ENCODE measurements at regions not wholly inside any gene's neighbourhood (a gene's known extent, or its start where the extent isn't known, plus 50 kb on each side); places are given as distances from the start of the nearest gene placed in this dataset.
A peak's percentile ranks its signal among the peaks of the same experiment; 100 is the strongest.
"Not testable (repeated sequence)": the region's sequence is repeated elsewhere in the genome, so short reads cannot be mapped to it uniquely, and the experiment has no call there.

DNA sequence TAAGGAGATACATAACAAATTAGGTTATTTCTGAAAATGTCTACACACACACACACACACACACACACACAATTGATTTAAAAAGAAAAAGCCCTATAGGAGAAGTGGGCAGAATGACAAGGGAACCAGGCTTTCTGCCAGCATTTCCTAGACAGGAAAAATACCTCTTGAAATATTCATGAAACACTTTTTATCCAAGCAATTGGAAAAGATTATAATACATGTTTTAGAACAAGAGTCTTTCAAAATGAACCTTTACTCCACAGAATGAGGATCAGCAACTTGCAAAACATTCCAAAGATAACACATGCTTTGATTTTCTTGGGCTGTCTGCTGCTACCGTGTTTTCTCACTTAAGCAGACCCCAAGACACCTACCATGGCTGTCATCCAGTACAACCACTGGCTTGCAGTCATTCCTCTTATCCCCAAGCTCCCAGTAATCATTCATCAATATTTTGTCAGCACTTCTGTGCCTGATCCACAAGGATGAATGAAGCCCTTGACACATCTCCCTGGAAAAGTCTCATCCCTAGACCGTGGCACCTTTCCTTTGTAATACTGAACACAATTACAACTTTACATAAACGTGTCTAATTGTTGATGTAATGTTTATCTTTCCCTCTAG lies 717.1 kb upstream of the ZNF608 start:
- DNase-seq (ENCODE audit: insufficient read length, low spot score), result no peak
- no peak for FAIRE-seq

DNA sequence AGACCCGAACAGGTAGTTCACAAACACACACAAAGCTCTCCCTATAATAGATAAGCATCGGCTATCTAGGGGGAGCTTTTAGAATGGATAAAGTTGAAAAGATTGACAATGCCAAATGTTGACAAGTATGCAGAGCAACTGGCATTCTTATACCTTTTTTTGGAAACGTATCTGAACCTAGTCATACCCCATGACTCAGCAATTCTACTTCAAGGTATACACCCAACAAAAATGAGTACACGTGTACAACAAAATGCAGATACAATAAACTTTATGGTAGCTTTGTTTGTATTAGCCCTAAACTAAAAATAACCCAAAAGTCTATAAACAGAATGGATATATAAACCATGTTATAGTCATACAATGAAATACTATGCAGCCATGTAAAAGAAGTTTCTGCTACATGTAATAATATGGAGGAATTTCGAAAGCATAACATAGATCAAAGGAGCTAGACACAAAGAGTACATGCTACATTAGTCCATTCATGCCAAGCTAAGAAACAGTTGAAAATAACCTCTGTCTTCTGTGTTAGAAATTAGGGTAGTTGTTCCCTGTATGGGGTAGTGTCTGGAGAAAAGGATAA lies 718.5 kb upstream of the ZNF608 start:
- FAIRE-seq (no peak), DNase-seq (ENCODE audit: insufficient read length, low spot score) (no peak)

DNA sequence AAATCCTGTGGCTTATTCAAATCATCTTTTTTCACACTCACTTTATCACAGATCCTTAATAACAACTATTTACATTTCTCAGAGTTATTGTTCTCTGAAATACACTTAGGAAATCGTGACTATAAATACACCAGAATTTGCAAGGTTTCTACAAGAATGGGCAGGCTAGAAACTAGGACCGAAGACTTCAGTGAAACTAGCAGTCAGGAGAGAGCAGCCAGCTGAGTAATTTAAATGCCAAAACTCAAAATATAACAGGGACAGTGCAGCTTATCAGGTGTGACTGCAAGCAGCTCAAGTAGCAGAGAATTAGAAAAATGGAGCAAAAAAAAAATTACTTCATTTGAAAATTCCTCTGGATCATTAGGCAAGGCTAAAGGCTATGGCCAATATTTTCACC lies 719.3 kb upstream of the ZNF608 start:
- FAIRE-seq (no peak), DNase-seq (ENCODE audit: insufficient read length, low spot score) (no peak)

DNA sequence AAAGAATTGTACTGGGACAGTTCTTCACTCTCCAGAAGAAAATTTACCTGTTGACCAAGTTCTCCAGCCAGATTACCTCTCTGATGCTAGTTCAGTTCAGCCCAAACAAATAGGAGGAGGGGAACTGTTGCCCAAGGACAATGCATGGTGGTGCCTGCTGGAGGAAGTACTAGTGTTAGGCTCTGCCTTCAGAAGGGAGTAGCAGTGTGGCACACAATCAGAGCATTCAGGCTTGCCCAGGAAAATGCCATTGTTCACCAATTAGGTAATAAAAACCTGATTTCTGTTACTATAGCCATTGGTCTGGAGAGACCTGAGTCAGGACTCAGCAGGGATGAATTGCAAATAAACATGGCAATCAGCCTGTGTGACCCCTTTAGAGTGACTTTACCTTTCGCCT lies 720.8 kb upstream of the ZNF608 start:
- FAIRE-seq, result no peak
- no peak for DNase-seq (ENCODE audit: insufficient read length, low spot score)

DNA sequence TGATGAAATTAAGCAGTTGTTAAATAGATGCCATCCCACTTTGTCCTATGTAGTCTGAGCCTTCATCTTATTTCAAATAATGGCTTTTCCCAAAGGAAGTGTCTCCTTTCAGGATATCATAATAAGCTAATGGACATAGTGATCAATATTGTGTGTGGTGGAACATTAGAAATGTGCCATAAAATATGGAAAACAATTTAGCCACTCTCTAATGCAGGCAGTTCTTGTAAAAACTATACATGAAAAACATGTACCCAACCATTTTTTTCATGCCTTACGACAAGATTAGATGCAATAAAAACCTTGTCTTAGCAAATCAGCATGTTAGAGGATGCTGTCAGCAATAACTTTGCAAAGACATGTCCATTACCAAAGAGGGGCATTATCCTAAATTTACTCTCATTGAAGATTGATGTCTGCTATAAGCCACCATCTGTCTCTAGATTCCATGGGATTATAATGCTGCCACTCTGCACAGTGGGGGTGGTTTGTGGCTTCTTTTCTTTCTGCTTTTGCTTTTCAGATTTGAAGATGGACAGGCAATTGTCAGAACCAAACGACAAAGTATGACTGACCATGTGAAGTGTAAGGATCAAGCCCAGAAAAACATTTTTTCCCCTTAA lies 724.0 kb upstream of the ZNF608 start:
- DNase-seq (ENCODE audit: insufficient read length, low spot score), result no peak
- no peak for FAIRE-seq

DNA sequence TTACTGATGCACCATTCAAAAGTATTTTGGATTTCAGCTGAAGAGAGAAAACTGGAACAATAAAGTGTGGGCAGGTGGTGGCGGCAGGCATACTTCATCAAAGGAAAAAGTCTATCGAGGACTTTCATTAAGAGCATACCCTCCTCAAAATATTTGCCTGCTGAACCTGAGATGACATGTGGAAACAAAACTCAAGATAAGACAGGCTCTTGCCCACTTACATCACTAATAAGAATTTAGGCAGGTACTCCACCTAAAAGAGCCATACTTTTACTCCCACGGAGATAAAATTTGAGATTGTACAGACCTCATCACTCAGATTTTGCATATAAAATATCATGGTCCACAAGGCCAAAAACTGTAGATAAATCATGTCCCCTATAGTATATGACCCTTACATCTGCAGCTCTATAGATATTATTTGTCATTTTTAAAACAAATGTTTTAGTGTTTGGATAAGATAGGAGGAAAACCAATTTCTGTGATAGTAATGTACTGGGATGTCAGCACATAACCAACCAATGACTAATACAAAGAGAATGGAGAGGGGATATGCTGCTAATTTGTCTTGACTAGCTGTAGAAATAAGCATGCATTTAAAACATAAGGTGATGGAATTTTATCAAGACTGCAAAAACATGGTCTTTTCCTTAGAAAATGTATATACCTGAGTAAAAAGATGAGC lies 730.6 kb upstream of the ZNF608 start:
- FAIRE-seq, result no peak
- no peak for DNase-seq (ENCODE audit: insufficient read length, low spot score)

DNA sequence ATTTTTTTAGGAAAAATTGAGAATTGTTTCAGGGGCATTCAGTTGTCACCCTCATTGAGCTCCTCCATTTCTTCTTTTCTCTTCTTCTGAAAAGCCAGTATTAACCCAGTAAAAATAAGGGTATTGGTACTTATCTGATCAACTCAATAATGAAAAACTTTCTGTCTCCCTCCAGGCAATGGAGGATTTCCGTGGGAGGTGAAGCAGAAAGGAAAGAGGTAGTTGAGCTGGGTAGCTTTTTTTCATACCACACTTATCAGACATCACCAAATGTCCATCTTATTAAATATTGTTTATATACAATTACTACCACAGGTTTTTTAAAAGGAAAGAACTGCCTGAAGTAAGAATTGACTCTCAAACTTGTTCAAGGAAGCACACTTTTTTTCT lies 731.1 kb upstream of the ZNF608 start:
- FAIRE-seq, result no peak
- no peak for DNase-seq (ENCODE audit: insufficient read length, low spot score)

DNA sequence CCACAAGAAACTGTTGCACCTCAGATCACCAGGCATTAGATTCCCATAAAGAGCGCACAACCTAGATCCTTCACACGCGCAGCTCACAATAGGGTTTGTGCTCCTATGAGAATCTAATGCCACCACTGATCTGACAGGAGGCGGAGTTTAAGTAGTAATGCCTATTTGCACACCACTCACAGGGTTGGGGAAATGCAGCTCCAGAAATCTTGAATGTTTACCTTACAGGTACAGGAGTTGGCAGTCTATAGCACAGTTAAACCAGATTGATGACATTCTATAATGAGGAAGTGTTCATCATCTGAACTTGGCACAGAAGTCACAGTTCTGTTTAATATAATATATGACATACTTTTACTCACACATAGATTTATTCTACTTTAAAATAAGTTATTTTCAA lies 732.2 kb upstream of the ZNF608 start:
- FAIRE-seq (no peak), DNase-seq (ENCODE audit: insufficient read length, low spot score) (no peak)

DNA sequence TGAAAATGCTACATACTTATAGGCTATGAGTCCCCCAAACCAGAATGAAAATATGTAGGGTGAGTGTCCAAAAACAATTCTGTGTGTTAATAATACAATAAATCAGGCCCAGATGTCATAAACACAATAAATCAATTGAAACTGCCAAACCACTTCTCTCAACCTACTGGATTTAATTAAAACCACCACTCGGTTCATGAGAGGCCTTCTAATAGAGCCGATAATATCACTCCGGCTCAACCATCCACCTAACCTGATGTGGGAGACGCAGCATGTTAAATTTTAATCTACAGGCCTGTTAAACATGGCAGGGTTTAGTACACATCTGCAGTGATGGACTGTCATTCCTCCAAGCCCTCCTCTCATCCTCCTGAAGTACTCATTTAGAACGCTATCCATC lies 734.5 kb upstream of the ZNF608 start:
- FAIRE-seq (no peak), DNase-seq (ENCODE audit: insufficient read length, low spot score) (no peak)

DNA sequence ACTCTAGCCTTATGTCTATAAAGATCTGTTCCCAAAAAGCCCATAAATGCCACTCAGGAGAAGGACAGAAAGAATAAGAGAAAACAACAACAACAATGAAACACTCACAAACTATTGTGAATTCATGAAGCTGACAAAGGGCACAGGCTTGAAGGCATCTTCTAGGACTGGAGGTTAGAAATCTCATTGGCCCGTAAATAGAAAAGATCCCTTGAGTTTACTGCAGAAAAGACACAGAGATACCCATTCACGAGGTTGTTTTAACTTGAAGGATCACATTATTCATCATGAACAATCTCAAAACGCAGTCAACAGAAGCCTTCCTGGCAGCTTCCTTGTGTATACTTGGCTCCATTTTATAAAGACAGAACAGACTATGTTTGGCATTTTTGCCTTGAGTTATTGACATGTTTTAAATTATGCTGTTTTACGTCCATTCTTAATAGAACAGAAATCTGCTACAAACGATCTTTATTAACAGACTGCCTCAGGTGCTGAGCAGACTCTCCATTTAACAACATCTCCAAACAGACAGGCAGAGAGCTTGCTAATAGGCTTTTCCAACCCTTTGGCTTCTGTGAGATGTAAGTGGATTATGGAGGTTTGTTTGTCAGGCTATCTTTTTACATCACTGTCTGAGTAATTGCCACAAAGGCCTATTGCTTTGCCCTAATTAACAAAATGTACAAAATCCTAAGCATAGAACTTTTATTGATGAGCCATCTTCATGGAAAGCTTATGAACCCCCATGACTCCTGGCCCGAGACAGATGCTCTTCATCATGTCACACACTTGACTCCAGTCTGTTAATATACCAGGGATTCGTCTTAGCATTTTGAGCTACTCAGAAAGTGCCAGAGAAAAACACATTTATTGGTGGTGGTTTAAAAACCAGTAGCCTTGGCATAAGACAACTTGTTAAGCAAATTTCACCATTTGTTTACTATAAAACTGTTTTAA lies 735.3 kb upstream of the ZNF608 start:
- no peak for DNase-seq (ENCODE audit: insufficient read length, low spot score)
- no peak for FAIRE-seq

DNA sequence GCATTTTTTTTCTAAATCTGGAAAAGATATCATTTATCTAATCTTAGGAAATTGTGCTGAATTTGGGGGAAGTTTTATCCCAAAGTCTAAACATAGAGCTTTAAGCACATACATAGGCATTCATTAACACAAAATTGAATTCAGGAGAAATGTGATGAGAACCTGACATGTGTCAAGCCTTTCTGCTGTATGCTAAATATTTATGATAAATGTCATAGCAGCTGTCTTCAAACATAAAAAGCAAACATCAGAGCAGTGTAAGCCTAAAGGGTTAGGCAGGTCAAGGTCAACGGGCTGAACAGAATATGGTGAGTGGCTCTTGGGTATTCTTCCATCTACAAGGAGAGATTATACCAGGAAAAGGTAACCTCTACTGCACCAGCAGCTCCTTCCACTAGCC lies 737.2 kb upstream of the ZNF608 start:
- DNase-seq (ENCODE audit: insufficient read length, low spot score) (no peak), FAIRE-seq (no peak)

DNA sequence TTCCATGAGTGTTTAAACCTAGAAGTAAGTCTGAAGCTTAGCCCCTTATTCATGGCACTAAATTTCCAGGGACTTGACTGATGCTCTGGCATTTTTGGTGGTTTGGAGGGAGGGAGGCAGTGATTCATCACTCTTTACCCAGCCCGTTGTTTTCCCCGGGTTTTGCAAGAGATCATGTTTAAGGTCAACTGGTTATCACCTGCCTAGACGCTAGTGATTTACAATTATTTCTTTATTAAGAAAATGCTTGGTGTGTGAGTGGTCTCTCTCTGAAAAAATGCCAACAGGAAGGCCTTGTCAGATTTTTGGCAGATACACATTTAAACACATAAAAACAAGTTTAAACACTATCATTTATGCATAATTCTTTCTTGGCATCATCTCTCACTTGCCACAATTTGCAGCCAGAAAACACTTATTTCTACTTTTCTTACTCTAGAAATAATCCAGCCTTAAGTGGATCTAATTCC lies 737.9 kb upstream of the ZNF608 start:
- FAIRE-seq, result peak; percentile 51
- DNase-seq (ENCODE audit: insufficient read length, low spot score), result peak; percentile 53

DNA sequence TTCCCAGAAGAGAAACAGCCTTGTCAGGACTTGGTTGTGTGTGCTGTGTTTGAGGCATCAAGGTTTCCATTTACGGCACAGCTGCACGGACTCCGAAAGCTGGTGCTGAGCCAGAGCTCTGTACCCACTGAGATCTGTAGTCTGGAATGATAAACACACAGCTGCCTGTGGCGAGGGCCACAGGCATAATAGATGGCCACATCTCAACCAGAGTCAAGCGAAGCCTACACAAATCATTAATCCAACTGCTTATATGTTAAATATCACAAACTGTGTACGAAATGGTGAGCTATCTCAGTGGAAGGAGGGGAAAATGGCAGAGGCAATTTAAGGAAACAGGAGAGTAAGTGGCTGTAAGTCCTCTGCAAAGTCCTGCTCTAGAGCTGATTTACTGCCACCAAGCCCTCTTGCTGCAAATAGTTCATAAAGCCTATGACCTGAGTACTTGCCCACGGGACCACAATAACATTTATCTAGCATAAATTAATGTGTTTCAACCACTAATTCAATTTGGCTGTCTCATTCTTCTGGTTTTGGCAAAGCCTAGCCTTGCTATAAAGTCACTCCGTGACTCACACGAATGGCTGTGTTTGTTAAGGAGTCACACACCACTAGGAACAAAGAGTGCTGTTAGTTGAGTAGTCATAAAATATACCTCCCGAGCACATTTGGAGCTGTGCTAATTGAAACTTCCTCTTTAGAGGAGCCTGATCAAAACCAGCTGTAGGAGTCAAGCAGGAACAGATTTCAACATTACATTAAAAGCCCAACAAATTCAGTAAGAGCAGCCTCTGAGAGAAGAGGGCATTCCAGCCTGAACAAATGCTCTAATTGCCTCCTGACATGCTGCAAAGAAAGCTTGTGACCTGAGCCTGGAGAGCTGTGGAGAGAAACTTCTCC lies 738.6 kb upstream of the ZNF608 start:
- FAIRE-seq (peak; percentile 90), DNase-seq (ENCODE audit: insufficient read length, low spot score) (peak; percentile 48)

DNA sequence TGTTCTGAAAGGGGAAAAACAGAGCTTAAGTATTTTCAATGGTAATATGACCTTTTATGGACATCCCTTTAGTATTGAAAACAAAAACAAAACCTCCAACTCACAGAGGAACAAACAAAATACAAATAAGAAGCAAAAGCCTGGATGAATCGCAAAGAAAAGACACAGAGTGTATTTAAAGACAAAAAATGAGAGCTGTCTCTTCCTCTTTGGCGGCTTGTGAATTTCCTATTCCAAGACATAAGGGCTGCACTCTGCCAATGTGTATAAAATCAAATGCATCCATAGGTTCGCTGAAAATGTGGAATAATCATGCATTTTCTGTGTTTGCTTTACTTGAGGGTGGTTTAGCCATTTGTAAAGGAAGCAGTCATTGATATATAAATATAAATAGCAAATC lies 739.3 kb upstream of the ZNF608 start:
- DNase-seq (ENCODE audit: insufficient read length, low spot score), result no peak
- FAIRE-seq, result no peak

DNA sequence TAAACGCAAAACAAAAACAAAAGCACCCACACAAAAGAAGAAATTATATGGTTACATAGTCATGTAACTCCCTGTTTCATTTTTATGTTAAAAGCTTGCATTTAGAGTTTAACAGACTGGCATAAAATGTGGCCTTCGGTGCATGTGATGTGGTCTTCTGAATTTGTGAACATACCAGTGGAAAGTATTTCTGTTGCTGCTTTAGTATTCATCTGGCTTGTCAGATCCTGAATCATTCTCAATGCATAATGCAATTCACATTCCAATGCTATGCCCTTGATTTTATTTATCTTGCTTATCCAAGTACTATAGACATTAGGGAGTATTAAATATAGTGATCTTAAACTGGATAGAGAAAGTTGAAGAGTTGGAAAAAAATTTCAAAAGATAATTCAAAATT lies 740.2 kb upstream of the ZNF608 start:
- no peak for DNase-seq (ENCODE audit: insufficient read length, low spot score)
- FAIRE-seq, result no peak

DNA sequence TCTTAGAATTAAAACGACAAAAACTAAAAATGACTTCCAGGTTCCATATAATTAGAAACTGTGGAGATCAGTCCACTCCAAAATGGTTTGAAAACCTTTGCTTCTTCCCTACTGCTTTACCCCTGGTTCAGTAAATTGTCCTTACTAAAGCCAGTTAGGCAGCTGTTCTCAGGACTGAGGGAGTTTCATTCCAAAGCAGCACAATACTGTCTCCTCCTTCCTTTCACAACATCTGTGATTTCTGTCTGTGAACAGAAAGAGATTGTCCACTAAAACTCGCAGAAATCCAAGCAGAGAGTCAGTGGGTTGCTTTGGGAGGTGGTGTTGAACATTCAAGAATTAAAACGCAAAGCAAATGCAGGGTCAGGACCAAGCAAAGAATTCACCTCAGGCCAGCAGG lies 740.8 kb upstream of the ZNF608 start:
- DNase-seq (ENCODE audit: insufficient read length, low spot score), result no peak
- FAIRE-seq, result no peak

DNA sequence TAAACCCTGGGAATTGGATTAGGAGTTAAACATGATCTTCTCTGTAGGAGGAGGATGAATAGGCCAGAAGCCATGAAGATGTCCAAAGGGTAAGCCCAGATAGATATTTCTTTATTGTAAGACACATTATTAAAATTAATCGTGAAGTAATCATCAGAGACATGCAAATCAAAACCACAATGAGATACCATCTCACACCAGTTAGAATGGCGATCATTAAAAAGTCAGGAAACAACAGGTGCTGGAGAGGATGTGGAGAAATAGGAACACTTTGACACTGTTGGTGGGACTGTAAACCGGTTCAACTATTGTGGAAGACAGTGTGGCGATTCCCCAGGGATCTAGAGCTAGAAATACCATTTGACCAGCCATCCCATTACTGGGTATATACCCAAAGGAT lies 741.2 kb upstream of the ZNF608 start:
- DNase-seq (ENCODE audit: insufficient read length, low spot score); FAIRE-seq: not testable (repeated sequence)

DNA sequence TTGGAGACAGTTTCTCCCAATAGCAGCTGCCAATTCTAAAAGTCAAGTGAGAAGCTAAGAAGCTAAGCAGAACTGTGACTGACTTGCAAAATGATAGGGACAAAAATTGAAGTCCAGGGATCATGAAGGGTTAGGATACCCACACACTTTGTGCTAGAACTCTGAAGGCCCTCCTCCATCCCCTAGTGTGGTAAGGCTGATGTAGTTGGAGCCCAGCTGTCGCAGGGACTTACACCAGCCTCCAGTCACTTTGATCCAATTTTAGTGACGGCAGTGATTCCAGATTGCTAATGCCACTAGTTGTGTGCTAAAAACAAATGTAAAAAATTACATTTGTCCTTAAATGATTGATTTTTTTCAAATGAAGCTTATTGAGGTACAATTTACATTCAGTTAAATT lies 742.7 kb upstream of the ZNF608 start:
- FAIRE-seq, result no peak

DNA sequence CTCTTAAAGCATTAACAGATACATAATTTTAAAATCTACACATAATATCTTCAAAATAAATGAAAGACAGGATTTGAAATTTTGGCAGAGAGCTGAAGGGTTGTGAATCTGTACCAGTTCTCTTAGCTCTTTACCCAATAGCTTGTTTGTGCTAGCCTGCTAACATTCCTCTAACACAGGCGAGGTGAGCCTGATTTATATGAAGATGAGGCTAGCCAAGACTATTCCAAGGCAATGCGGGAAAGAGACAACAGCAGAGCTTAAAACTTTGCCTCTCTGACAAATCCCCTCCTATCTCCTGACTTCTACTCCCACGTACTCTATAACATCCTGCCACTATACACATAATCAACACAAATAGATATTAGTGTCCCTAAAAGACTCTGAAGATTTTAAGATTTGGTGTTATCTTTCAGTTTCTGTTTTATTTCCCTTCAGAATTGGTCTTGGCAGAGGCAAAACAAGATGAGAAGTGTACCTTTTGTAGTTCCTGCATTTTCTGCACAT lies 745.6 kb upstream of the ZNF608 start:
- no peak for FAIRE-seq
- DNase-seq (ENCODE audit: insufficient read length, low spot score), result no peak

More for the DNA sequence above, 742.7 kb upstream of the ZNF608 start:
- no peak for DNase-seq (ENCODE audit: insufficient read length, low spot score)
